Glomerular endothelial cell (primary cell): ENCODE measurements at regions not wholly inside any gene's neighbourhood (a gene's known extent, or its start where the extent isn't known, plus 50 kb on each side); places are given as distances from the start of the nearest gene placed in this dataset.
"Not testable (repeated sequence)": the region's sequence is repeated elsewhere in the genome, so short reads cannot be mapped to it uniquely, and the experiment has no call there.

Experiments used
- DNase-seq: peaks from one replicate; pipeline ENCODE4 v3.0.0-alpha.2; 2011; ENCODE audit warnings: low read depth, low spot score; ENCODE audit errors: extremely low read depth

DNA sequence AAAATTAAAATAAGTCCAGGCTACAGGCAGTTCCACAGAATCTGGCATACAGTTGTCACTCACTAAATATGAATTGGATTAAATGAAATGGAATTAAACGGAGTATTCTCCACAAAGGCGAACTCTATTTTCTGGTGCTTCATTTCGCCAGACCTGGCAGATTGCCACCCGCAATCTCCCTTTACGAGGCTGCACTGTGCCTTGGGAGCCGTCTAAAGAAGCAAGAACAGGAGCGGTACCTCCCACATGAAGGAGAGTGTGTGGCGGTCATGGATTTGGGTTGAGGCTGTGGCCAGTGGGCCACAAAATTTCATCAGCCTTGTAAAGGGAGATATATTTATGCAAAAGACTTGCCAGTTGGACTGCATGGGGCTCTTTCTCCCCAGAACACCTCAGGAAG is 151.0 kb downstream of the OSR1 start:
- no peak for DNase-seq

DNA sequence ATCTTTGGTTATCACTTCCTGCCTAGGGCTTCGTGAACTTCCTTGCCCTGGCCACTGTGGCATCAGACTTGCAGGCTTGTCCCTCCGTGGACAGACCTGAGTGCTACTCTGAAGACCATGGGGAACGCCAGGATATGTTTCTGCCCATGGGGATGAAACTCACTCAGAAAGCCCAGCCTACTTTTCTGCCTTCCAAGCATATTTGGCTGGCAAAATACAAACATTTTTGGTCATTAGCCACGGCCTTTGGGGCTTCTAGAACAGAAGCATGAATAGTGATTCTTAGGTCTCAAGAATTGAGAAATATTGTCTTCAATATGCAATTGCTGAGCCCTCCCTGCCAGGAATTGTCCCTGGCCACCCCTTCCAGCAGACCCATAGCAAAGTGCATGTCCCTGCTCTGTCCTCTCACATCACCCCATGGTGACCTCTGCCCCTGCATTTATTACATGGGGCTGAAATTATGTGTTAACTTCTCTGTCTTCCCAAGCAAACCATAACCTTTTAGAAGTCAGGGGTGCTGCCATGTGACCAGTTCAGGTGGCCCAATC is 152.4 kb downstream of the OSR1 start:
- DNase-seq: no peak

DNA sequence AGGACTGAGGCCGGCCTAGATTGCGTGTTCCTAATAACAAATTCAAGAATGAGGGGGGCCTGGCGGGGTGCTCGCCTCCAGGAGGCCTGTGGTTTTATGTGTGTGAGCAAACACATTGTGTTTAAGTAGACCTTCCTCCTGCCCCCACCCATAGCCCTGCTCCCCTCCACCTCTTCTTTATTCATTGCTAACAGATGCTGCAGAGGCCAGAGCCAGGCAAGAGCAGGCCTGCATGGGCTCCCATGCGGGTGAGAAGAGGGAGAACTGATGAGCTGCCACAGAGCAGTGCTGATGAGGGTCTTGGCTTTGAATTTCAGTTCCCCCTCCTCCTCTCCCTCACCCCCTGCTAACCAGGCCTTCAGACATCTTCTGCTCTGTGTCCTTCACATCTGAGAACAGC is 154.6 kb downstream of the OSR1 start:
- DNase-seq: no peak

DNA sequence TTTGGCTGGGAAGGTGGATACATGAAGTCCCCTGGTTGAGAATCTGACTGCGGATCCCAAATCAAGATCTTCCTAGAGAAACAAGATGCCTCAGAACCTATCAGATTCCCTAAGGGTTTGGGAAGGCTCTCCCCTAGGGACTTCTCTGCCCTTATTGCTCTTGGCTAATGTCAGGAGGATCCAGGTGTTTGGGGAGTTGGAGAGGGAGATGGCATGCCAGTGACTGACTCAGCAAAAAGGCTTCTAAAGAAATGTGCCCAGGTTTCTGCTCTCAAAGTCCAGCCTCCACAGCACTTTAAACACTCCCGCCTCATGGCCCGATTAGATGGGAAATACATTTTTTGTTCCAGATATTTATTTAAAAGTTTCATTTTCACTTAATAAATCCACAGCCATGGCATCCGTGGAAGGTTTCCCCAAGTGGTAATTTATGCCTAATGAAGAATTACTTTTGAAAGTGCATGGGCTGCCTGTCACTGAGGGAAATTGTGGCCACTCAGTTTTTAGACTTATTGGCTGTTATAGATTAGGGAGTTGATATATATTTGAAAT is 156.4 kb downstream of the OSR1 start:
- no peak for DNase-seq

DNA sequence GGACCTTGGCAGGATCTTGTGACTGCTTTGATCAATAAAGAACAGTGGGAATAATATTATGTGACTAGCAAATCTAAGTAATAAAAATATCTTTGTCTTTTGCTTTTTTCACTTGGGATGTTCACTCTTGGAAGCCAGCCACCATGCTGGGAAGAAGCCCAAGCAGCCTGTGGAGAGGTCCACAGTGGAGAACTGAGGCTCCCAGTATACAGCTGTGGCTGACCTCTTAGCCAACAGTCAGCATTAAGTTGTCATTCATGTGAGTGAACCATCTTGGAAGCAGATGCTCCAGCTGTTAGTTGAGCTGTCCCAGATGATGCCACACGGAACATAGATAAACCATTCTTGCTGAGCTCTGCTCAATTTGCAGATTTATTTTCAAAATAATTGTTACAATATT is 160.0 kb downstream of the OSR1 start:
- DNase-seq: no peak

DNA sequence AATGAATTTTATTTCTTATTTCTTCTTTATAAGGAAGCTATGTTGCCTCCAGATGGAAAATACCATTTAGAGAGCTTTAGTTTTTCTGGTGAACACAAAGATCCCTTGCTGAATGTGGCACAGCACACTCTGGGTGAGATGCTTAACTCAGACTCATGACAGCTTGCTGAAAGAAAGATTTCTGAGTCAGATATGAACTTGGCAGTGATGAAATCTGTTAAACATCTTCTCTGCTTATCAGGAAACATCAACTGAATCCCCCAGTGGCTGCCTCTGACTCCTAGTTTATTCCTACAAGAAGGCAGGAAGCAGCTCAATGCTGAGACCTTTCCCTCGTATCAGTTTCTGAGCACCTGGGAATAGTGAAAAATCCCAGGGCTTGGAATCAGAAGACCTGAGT is 162.8 kb downstream of the OSR1 start:
- DNase-seq: no peak

DNA sequence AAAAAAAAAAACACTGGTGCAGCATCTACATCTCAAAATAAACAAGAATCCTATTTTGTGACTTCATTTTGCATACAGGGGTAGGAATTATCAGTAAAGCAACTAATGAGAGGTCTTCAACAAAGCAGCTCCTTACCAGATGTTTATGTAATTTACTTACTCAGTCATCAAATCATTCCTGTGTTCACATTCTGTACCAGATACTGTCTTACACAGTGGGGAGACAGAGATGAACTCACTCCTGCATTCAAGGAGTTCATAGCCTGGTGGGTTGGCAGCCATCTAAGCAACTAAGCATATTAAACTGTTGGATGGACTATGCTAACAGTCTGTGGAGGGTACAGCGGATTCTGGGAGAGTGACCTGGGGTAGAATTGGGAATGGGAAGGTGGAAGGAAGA is 169.0 kb downstream of the OSR1 start:
- no peak for DNase-seq

DNA sequence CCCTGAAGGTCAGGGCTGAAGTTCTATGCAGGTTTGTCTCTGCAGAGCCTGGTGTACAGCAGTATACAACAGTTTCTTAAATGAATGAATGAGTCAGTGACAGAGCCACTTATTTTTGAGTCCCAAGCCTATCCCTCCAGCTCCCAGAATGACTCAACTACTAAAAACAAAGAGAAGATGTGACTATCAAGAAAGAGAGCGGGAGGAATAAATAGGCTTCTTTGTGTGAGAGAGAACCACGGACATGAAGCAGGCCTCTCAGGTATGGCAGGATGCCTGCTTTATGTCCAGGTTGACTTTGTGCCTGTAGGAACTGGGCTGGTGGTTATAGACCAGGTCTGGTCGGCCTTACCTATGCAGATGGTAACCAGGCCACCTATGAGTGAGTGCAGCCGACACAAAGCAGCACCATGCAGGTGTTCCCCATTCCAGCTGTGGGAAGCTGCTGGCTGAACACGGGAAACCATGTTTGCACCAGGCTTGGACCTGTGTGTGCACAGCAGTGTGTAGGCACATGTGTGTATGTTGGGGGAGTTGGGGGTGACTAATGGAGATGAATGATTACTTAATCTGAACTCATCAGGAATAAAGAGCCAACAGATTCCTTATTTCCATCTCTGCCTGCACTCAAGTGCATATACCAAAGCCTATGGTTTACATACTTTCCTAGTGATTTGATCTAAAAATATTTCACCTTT is 171.0 kb downstream of the OSR1 start:
- no peak for DNase-seq

DNA sequence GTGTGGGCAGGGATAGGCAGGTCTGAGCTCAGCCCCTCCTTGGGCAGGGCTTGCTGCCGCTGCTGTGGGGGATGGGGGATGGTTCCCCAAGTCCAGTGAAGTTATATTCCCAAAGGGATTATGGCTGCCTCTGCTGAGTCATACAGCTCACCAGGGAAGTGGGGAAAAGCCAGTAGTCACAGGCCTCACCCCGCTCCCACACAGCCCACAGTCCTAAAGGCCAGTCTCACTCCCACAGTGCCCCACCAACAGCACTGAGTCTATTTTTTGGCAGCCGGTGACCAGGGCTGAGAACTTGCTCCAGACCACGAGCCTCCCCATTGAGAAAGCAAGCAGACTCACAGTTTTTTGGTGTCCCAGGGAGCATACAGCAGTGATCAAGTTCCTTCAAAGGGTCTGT is 173.3 kb downstream of the OSR1 start:
- no peak for DNase-seq

DNA sequence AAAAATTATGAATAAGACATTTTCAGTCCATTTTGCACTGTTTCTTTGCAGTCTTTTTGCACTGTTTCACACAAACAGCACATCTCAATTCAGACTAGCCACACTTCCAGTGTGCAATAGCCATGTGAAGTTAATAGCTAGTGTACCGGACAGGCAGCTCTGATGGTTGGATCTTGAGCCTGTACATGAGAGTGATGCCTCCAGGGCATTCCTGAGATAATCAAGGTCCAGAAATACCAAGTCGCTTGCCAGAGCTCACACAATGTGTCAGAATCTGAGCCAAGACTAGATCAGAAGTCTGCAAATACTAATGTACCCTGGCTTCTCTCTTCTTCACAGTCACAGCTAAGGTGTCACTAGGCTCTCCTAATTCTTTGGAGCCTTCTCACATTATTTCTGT is 180.2 kb downstream of the OSR1 start:
- DNase-seq: no peak

DNA sequence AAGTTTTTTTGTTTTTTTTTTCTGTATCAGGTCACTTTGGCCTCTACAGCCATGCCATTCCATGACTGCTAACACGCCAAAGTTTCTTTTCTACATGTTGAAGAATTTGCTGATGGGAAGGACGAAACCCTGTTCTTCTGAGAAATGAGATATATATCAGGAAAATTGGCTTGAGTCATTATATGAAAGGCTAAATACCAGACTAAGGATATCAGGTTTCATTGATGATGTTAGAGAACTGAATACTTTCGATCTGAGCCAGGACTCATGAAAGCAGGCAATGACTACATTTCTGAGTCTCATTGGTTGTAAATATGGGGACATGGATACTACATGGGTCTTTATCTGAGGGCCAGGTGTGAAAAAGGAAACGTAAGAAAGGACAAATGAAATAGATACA is 181.4 kb downstream of the OSR1 start:
- DNase-seq: no peak

DNA sequence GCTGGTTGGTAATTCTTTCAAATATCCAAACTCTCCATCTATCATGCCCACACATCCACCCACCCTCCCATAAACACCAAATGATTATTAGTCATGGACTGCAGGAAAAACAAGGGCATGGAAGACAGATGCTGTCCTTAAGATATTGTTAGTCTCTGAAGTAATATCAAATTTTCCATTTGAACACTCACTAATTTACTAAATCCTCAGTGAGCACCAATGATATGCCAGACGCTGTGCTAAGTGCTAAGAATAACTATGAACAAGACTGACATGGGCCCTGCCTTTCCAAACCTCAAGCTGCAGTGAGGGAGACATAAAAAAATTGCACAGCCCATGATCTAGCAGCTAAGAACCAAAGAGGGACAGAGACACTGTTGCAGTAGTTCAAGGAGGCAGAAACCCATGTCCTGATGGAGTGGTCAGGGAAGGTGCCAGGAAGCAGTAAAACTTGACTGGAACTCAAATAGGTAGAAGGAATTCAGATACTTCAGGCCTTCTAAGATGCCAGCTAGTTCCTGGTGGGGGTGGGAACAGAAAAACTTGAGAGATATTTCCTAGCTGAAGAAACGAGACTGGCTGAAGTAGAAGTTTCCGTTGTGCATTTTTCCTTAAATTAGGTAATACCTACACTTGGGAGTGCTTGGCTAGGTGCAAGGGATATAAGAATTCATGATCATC is 182.1 kb downstream of the OSR1 start:
- no peak for DNase-seq

DNA sequence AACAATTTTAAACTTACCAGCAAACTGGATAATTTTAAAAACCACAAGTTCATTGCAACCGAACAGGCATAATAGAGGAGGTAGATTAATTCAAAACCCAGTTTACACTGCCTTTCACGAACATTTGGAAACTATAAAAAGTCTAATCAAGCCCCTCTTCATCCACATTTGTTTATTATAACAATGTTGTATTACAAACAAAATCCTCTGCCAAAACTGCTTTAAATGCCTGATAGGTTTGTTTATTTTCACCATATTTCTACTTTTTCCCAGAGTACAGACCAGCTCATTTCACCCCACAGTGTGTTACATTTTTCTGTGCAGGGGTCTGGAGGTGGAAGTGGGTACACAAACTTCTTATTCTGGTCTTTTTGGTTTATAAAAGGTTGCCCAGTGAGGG is 184.2 kb downstream of the OSR1 start:
- no peak for DNase-seq

DNA sequence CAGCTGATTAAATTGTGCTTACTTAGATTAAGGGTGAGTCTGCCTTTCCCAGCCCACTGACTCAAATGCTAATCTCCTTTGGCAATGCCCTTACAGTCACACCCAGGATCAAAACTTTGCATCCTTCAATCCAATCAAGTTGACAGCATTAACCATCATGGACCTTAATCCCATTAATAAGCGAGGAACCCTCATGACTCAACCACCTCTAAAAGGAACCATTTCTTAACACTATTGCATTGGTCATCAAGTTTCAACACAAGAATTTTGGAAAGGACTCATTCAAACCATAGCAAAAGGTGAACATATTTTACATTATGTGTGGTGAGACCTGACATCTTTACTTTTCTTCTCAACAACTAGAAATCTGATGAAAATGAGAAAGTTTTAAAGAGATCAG is 187.0 kb downstream of the OSR1 start:
- DNase-seq: no peak

DNA sequence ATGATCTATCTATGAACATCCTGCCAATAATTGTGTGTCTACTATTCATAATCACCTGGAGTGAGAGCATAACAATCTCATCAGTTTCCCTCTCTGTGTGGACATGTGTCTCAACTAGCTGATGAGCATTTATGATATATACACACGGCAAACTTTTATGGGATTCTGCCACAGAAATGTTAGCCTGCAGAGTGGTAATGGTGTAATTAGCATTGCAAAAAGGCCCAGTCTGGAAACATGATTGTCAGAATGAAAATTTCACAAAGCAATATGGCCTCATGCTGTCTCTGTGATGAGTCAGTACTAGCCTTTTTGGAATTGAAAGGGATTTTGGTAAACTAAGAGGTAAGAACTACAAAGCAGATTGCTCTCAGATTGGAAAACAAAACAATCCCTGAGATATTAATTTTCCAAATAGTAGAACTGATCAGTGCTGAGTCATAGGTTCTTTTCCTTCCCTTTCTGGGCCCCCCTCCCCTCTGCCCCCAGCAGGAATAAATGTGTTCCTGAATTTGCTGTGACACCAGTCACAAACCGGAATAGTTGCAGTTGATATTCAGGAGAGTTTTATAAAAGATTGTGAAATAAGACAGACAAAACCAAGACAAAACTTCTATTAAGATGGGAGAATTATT is 189.2 kb downstream of the OSR1 start:
- no peak for DNase-seq

DNA sequence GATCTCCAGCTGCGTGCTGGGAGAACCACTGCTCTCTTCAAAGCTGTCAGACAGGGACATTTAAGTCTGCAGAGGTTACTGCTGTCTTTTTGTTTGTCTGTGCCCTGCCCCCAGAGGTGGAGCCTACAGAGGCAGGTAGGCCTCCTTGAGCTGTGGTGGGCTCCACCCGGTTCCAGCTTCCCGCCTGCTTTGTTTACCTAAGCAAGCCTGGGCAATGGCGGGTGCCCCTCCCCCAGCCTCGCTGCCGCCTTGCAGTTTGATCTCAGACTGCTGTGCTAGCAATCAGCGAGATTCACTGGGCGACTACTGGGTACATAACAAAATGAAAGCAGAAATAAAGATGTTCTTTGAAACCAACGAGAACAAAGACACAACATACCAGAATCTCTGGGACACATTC is 194.3 kb downstream of the OSR1 start:
- not testable (repeated sequence) for DNase-seq

DNA sequence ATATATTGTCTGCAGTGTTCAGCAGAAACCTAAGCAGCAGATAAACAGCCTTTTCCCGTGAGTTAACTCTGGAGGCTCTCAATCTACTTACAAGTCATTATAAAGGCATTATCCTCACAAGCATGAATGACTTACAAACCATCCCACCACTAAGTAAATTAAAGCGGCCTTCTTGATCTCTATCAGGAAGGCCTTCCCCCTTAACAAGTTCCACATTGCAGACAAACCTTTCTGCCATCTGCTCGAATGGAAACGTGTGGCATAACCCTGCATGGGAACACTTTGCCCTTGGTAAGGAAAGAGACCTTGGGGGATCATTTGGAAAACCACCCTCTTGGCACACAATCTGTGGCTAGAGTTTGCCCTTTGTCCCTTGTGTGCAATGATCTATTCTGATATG is 199.5 kb downstream of the OSR1 start:
- no peak for DNase-seq

DNA sequence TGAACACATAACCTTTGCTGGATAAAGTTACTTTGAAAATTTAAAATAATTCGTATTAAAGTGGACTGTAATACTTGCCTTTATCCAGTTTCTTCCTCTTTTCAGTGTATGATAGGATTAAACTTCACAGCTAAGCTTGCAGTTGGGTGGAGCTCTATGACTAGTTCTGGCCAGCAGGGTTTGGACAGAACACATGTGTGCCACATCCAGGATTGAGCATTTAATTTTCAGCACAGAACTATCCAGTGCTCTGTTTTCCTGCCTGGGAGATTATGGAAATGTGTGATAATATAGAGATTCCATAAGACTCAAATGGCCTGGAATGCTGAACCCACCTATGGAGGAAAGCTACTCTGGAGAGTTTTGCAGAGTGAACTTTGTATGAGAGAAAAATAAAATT is 200.2 kb downstream of the OSR1 start:
- DNase-seq: no peak

DNA sequence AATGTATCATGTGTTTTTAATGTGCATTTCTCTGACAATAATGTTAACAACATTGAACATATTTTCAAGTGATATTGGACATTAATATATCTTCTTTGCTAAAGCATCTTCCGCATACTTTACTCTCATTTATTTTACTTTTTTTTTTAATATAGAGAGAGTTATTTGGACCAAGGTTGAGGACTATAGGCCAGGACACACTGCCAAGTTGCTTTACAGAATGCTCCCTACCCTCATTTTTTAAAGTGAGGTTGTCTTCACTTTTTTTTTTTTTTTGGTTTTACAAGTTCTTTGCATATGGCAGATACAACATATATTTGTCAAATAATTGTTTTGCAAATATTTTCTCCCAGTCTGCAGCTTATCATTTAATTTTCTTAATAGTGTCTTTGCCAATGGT is 201.8 kb downstream of the OSR1 start:
- DNase-seq: no peak

DNA sequence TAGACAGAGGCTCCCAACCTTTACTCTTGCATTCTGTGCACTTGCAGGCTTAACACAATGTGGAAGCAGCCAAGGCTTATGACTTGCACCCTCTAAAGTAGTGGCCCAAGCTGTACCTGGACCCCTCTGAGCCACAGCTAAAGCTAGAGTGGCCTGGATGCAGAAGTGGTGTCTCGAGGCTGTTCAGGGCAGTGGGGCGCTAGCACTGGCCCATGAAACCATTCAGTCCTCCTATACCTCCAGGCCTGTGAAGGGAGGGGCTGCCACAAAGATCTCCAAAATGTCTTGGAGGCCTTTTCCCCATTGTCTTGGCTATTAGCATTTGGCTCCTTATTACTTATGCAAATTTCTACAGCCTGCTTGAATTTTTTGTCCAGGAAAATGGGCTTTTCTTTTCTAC is 207.7 kb downstream of the OSR1 start:
- DNase-seq: no peak

DNA sequence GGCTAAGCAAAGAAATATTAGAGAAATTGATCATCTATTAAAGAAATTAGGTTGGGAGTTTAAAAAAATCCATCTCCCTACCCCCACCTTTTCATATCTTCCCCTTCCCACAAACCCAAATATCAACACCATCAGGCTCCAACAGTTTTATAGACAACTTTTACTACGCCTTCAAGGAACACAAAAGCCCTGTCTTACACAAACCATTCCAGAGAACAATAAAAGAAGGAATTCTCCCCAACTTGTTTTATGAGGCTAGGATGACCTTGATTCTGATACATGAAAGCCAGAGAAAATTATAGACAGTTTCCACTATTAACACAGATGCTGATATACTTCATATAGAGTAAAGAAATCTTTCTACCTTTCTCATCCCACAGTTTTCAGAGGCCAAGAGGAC is 211.6 kb downstream of the OSR1 start:
- no peak for DNase-seq
